OCI-LY1 (cell line): ENCODE measurements at regions not wholly inside any gene's neighbourhood (a gene's known extent, or its start where the extent isn't known, plus 50 kb on each side); places are given as distances from the start of the nearest gene placed in this dataset.

Experiments used
- H2AFZ ChIP-seq: fragments of 200-600 bp; sonication (generic), shearing (Covaris generic); 2 replicates; pipeline ENCODE4 v1.6.0; 2014; ENCODE audit warnings: antibody characterized with exemption, mild to moderate bottlenecking, low read length
- H3F3A ChIP-seq: fragments of 200-600 bp; sonication (generic), shearing (Covaris generic); 2 replicates; pipeline ENCODE4 v1.6.0; 2014; ENCODE audit warnings: mild to moderate bottlenecking, antibody characterized with exemption, low read length, moderate library complexity; ENCODE audit not compliant: insufficient read depth
- H3K27ac ChIP-seq: fragments of 200-600 bp; sonication (generic); 2 replicates; pipeline ENCODE4 v1.5.1; 2014; ENCODE audit warnings: low read length, mixed run types, mild to moderate bottlenecking, low read depth; ENCODE audit not compliant: poor library complexity, severe bottlenecking
- H3K27me3 ChIP-seq: fragments of 200-600 bp; sonication (generic); 2 replicates; pipeline ENCODE4 v1.6.0; 2014; ENCODE audit warnings: antibody characterized with exemption, mild to moderate bottlenecking, low read length, moderate library complexity; ENCODE audit not compliant: insufficient read depth
- H3K36me3 ChIP-seq: fragments of 200-600 bp; sonication (generic); 2 replicates; pipeline ENCODE4 v1.6.1; 2014; ENCODE audit warnings: mild to moderate bottlenecking, antibody characterized with exemption, low read length, moderate library complexity, mixed read lengths; ENCODE audit not compliant: insufficient read depth
- H3K4me1 ChIP-seq: fragments of 200-600 bp; sonication (generic); 2 replicates; pipeline ENCODE4 v1.5.1; 2014; ENCODE audit warnings: mild to moderate bottlenecking, low read length, moderate library complexity; ENCODE audit not compliant: insufficient read depth, severe bottlenecking
- H3K4me2 ChIP-seq: fragments of 200-600 bp; sonication (generic), shearing (Covaris generic); 2 replicates; pipeline ENCODE4 v1.6.1; 2014; ENCODE audit warnings: low read length
- H3K4me3 ChIP-seq: fragments of 200-600 bp; sonication (generic); 2 replicates; pipeline ENCODE4 v1.5.1; 2014; ENCODE audit warnings: low read length, low read depth, mild to moderate bottlenecking, mixed read lengths; ENCODE audit not compliant: poor library complexity, severe bottlenecking
- H3K79me2 ChIP-seq: fragments of 200-600 bp; shearing (Covaris generic); 2 replicates; pipeline ENCODE4 v1.6.1; 2016; ENCODE audit warnings: mixed run types, low read length, mixed read lengths; ENCODE audit not compliant: insufficient read depth
- H3K9ac ChIP-seq: fragments of 200-600 bp; sonication (generic), shearing (Covaris generic); 2 replicates; pipeline ENCODE4 v1.6.1; 2014; ENCODE audit warnings: mild to moderate bottlenecking, low read length, mixed read lengths
- H3K9me2 ChIP-seq: fragments of 200-600 bp; sonication (generic), shearing (Covaris generic); 2 replicates; pipeline ENCODE4 v1.6.1; 2014; ENCODE audit warnings: low read depth, mild to moderate bottlenecking, low read length, mixed read lengths
- H3K9me3 ChIP-seq: fragments of 200-600 bp; shearing (Covaris generic); 2 replicates; pipeline ENCODE4 v1.6.1; 2014; ENCODE audit warnings: low read length, mixed read lengths
- H4K20me1 ChIP-seq: fragments of 200-600 bp; sonication (generic), shearing (Covaris generic); 2 replicates; pipeline ENCODE4 v1.6.0; 2016; ENCODE audit warnings: mild to moderate bottlenecking, low read length; ENCODE audit not compliant: insufficient read depth
- CTCF ChIP-seq: fragments of 200-600 bp; sonication (generic), shearing (Covaris generic); IDR thresholded peaks from 2 replicates; pipeline ENCODE4 v1.5.1; 2017; ENCODE audit warnings: mild to moderate bottlenecking, antibody characterized with exemption, low read length, moderate library complexity, mixed read lengths
- EZH2 ChIP-seq: fragments of 200-600 bp; sonication (generic), shearing (Covaris generic); IDR thresholded peaks from 2 replicates; pipeline ENCODE4 v1.8.0; 2017; ENCODE audit warnings: borderline replicate concordance, mixed run types, mild to moderate bottlenecking, antibody characterized with exemption, low read length, moderate library complexity, mixed read lengths

- no peaks in the 10 kb centered on the region for H3K79me2 ChIP-seq
- no peaks in the 10 kb centered on the region; the same call in 1 of the 2 replicates for H3F3A ChIP-seq
- no peaks in the 10 kb centered on the region for H3K9me2 ChIP-seq
- no peak for TF ChIP-seq EZH2
- no peak for TF ChIP-seq CTCF
- no peak overlapping the region for H2AFZ ChIP-seq
- no peaks in the 10 kb centered on the region for H3K9me3 ChIP-seq
- no peaks in the 10 kb centered on the region for H3K27me3 ChIP-seq
- no peaks in the 10 kb centered on the region for H3K4me1 ChIP-seq
- no peaks in the 10 kb centered on the region for H3K36me3 ChIP-seq
- no peaks in the 10 kb centered on the region for H4K20me1 ChIP-seq
- no peak overlapping the region for H3K9ac ChIP-seq
- no peak overlapping the region for H3K4me3 ChIP-seq
- H3K27ac ChIP-seq = no peak overlapping the region
- no peak overlapping the region for H3K4me2 ChIP-seq
Measured at GRCh38 chr13:62432906-62433305, 1017.3 kb upstream of the PCDH20 start.

GRCh38 chr13:62432295-62432694, 1016.6 kb upstream of the PCDH20 start:
- H3K9me2 ChIP-seq = no peaks in the 10 kb centered on the region
- no peaks in the 10 kb centered on the region for H4K20me1 ChIP-seq
- no peaks in the 10 kb centered on the region for H3K36me3 ChIP-seq
- no peaks in the 10 kb centered on the region for H3K79me2 ChIP-seq
- H3K27ac ChIP-seq = no peak overlapping the region
- no peak overlapping the region for H3K4me2 ChIP-seq
- no peak overlapping the region for H2AFZ ChIP-seq
- no peaks in the 10 kb centered on the region for H3K9me3 ChIP-seq
- no peaks in the 10 kb centered on the region for H3K4me1 ChIP-seq
- no peaks in the 10 kb centered on the region for H3K27me3 ChIP-seq
- H3K9ac ChIP-seq = no peak overlapping the region
- H3K4me3 ChIP-seq = no peak overlapping the region
- H3F3A ChIP-seq = no peaks in the 10 kb centered on the region; the same call in 1 of the 2 replicates
- TF ChIP-seq EZH2 = no peak
- TF ChIP-seq CTCF = no peak

GRCh38 chr13:62431852-62432251, 1016.2 kb upstream of the PCDH20 start:
- H3K36me3 ChIP-seq = no peaks in the 10 kb centered on the region
- H3K79me2 ChIP-seq = no peaks in the 10 kb centered on the region
- H4K20me1 ChIP-seq = no peaks in the 10 kb centered on the region
- H3K9me2 ChIP-seq = no peaks in the 10 kb centered on the region
- no peak overlapping the region for H3K4me3 ChIP-seq
- H3K9me3 ChIP-seq = no peaks in the 10 kb centered on the region
- H3F3A ChIP-seq = no peaks in the 10 kb centered on the region; the same call in 1 of the 2 replicates
- no peak overlapping the region for H3K9ac ChIP-seq
- no peaks in the 10 kb centered on the region for H3K27me3 ChIP-seq
- TF ChIP-seq EZH2 (no peak), CTCF (no peak)
- H3K27ac ChIP-seq = no peak overlapping the region
- H2AFZ ChIP-seq = no peak overlapping the region
- no peak overlapping the region for H3K4me2 ChIP-seq
- H3K4me1 ChIP-seq = no peaks in the 10 kb centered on the region
